HFF-Myc (cell line): ENCODE measurements at regions not wholly inside any gene's neighbourhood (a gene's known extent, or its start where the extent isn't known, plus 50 kb on each side); places are given as distances from the start of the nearest gene placed in this dataset.

Source experiments
- DNase-seq: peaks from one replicate; pipeline ENCODE4 v3.0.0-alpha.2; 2011; ENCODE audit warnings: low read depth; ENCODE audit errors: extremely low read depth
- H3K4me3 ChIP-seq: replicated peaks from 2 replicates; pipeline ENCODE4 v1.5.1; 2011; ENCODE audit warnings: low read depth, mild to moderate bottlenecking, control low read depth, low read length
- CTCF ChIP-seq: IDR thresholded peaks from 2 replicates; pipeline ENCODE4 v1.5.1; 2012; ENCODE audit warnings: mild to moderate bottlenecking, low read depth, low read length, control low read depth; ENCODE audit errors: missing control alignments

DNA sequence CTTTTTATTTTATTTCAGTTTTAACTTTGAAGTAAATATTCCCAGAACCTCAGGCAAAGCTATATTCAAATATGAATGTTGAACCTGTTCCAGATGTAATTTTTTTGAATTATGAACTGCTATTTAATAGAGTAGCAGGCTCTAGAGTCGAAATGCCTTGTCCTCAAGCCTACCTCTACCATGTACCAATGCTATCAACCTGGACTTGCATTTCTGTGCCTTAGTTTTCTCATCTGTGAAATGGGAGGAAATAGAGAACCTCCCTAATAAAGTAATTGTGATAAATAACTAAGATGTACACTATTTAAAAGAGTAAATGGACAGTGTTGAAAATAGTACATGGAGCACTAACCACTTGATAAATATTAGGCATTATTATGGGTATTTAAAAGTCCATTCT is 551.6 kb upstream of the JARID2 start:
- no peak for DNase-seq
- no peak overlapping the region for H3K4me3 ChIP-seq
- TF ChIP-seq CTCF: no peak

GRCh38 chr6:14695579-14695978 is 550.3 kb upstream of the JARID2 start:
- DNase-seq: no peak
- H3K4me3 ChIP-seq: no peak overlapping the region
- TF ChIP-seq CTCF: no peak

GRCh38 chr6:14696367-14696766 is 549.5 kb upstream of the JARID2 start:
- H3K4me3 ChIP-seq: no peak overlapping the region
- DNase-seq: no peak
- TF ChIP-seq CTCF: no peak

- TF ChIP-seq CTCF: no peak
- H3K4me3 ChIP-seq: no peak overlapping the region
- no peak for DNase-seq
Measured at GRCh38 chr6:14697427-14697826, 548.4 kb upstream of the JARID2 start.

GRCh38 chr6:14699803-14700601 is 545.9 kb upstream of the JARID2 start:
- H3K4me3 ChIP-seq: no peak overlapping the region
- no peak for DNase-seq
- no peak for TF ChIP-seq CTCF

GRCh38 chr6:14701946-14702345 is 543.9 kb upstream of the JARID2 start:
- DNase-seq: no peak
- H3K4me3 ChIP-seq: no peak overlapping the region
- no peak for TF ChIP-seq CTCF

DNA sequence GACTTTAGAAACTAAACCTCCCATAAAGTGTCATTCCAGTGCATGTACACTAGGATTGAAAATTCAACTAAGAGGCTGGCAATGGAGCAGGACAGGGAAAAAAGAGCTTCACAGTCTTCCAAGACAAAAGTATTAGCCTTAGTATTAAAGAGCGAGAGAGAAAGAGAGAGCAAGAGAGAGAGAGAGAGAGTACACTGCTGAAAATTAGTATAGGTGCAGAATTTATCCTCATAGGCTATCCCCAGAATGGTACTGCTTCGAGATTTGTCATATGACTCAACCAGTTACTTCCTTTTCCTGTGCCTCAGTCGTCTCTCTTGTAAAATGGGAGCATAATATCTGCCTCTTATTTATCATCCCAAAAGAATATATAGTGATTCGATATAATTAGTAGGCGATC is 543.2 kb upstream of the JARID2 start:
- H3K4me3 ChIP-seq: no peak overlapping the region
- TF ChIP-seq CTCF: no peak
- no peak for DNase-seq
